ENCODE measurements at regions not wholly inside any gene's neighbourhood (a gene's known extent, or its start where the extent isn't known, plus 50 kb on each side); places are given as distances from the start of the nearest gene placed in this dataset.

DNA sequence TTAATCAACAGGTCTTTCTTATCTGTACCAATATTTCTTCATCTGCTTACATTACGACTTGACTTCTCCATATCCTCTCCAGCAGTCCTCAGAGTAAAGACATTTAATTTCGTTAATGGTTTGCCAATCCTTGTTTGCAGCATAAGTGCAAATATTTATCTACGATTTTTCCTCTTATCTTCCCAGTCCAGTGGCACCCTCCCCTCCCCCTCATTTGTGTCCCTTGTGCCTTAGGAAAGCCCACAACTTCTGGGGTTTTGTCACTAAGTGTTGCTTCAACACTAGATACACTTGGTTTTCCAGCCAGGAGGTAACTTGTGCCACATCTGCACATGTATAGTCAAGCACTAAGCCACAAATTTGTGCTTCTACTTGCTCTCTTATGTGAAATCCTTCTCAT, 327.2 kb downstream of the CBLN4 start (continued):
- TF ChIP-seq, protein P1, sequence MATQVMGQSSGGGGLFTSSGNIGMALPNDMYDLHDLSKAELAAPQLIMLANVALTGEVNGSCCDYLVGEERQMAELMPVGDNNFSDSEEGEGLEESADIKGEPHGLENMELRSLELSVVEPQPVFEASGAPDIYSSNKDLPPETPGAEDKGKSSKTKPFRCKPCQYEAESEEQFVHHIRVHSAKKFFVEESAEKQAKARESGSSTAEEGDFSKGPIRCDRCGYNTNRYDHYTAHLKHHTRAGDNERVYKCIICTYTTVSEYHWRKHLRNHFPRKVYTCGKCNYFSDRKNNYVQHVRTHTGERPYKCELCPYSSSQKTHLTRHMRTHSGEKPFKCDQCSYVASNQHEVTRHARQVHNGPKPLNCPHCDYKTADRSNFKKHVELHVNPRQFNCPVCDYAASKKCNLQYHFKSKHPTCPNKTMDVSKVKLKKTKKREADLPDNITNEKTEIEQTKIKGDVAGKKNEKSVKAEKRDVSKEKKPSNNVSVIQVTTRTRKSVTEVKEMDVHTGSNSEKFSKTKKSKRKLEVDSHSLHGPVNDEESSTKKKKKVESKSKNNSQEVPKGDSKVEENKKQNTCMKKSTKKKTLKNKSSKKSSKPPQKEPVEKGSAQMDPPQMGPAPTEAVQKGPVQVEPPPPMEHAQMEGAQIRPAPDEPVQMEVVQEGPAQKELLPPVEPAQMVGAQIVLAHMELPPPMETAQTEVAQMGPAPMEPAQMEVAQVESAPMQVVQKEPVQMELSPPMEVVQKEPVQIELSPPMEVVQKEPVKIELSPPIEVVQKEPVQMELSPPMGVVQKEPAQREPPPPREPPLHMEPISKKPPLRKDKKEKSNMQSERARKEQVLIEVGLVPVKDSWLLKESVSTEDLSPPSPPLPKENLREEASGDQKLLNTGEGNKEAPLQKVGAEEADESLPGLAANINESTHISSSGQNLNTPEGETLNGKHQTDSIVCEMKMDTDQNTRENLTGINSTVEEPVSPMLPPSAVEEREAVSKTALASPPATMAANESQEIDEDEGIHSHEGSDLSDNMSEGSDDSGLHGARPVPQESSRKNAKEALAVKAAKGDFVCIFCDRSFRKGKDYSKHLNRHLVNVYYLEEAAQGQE (IDR thresholded peaks at IDR 0.05; ENCODE audit: unreplicated experiment) = no peak

DNA sequence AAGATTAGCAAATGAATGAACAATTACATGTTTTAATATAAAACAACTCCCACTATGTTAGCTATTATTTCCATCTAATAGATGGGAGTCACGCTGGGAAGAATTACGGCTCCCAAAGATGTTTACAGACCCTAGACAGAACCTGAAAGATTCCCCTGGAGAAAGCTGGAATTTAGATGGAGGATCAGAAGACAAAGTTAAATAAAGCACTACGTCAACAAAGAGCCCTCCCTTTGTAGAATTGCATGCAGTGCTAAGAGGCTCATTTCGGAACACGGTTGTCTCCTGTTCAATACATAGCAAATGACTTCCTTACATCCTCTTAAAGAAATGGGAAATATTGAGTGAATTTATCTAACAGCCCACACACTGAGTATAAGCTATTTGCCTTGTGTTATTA, 328.3 kb downstream of the CBLN4 start:
- H3K36me3 Mint-ChIP-seq (ENCODE audit: low read depth) = peaks cover 24% of the 10 kb centered on the region; the same call in 2 of the 3 replicates
- ATAC-seq (no peak), DNase-seq (ENCODE audit: low spot score) (no peak)
- H3K4me1 Mint-ChIP-seq = no peaks in the 10 kb centered on the region
- no peaks in the 10 kb centered on the region for H3K9me2 ChIP-seq (ENCODE audit: insufficient read depth)
- H3K4me1 ChIP-seq (ENCODE audit: insufficient read depth) = no peaks in the 10 kb centered on the region
- H3K27ac ChIP-seq (ENCODE audit: low read depth) = no peak overlapping the region
- H3K9me3 Mint-ChIP-seq = peaks cover 98% of the 10 kb centered on the region
- H3K36me3 ChIP-seq (ENCODE audit: insufficient read depth) = 0 out of 2 replicates have a peak, but pooled peaks cover 2% of the 10 kb centered on the region
- H2AFZ ChIP-seq = no peak overlapping the region
- H3K4me3 Mint-ChIP-seq = no peak overlapping the region
- H4K20me1 ChIP-seq (replicated peaks; ENCODE audit: insufficient read depth) = no peaks in the 10 kb centered on the region
- no peaks in the 10 kb centered on the region for H3K79me2 ChIP-seq (replicated peaks; ENCODE audit: insufficient read depth)
- no peak overlapping the region for H3K4me3 ChIP-seq
- H3K4me2 ChIP-seq = no peak overlapping the region
- no peaks in the 10 kb centered on the region for H3K27me3 ChIP-seq (ENCODE audit: insufficient read depth)
- H3K27ac Mint-ChIP-seq = no peak overlapping the region
- H3K27me3 Mint-ChIP-seq (ENCODE audit: insufficient read depth, low read depth, poor library complexity) = no peaks in the 10 kb centered on the region
- H3F3A ChIP-seq (replicated peaks; ENCODE audit: low read depth) = no peaks in the 10 kb centered on the region
- no peak for TF ChIP-seq EZH2 (IDR thresholded peaks at IDR 0.05; ENCODE audit: low read depth, unreplicated experiment)
- TF ChIP-seq CREB1 (CRISPR knock-in tag; IDR thresholded peaks at IDR 0.05; ENCODE audit: low read depth) = no peak
- TF ChIP-seq ZNF331 (CRISPR knock-in tag; IDR thresholded peaks at IDR 0.05; ENCODE audit: low read depth) = no peak
- no peak for TF ChIP-seq JUNB (IDR thresholded peaks at IDR 0.05; ENCODE audit: unreplicated experiment)
- no peak for TF ChIP-seq ETS1 (IDR thresholded peaks at IDR 0.05)
- no peak for TF ChIP-seq POLR2AphosphoS5 (IDR thresholded peaks at IDR 0.05; ENCODE audit: low read depth)
- TF ChIP-seq, protein P2, sequence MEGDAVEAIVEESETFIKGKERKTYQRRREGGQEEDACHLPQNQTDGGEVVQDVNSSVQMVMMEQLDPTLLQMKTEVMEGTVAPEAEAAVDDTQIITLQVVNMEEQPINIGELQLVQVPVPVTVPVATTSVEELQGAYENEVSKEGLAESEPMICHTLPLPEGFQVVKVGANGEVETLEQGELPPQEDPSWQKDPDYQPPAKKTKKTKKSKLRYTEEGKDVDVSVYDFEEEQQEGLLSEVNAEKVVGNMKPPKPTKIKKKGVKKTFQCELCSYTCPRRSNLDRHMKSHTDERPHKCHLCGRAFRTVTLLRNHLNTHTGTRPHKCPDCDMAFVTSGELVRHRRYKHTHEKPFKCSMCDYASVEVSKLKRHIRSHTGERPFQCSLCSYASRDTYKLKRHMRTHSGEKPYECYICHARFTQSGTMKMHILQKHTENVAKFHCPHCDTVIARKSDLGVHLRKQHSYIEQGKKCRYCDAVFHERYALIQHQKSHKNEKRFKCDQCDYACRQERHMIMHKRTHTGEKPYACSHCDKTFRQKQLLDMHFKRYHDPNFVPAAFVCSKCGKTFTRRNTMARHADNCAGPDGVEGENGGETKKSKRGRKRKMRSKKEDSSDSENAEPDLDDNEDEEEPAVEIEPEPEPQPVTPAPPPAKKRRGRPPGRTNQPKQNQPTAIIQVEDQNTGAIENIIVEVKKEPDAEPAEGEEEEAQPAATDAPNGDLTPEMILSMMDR (conservative IDR thresholded peaks at IDR 0.05; ENCODE audit: low read depth in 2 of 2) = no peak
- TF ChIP-seq STAT1 (IDR thresholded peaks at IDR 0.05; ENCODE audit: unreplicated experiment) = no peak
- TF ChIP-seq EZH2phosphoT487 (IDR thresholded peaks at IDR 0.05; ENCODE audit: unreplicated experiment) = no peak
- TF ChIP-seq, protein P1 (IDR thresholded peaks at IDR 0.05; ENCODE audit: unreplicated experiment) = no peak
- no peak for TF ChIP-seq NANOG (IDR thresholded peaks at IDR 0.05; ENCODE audit: borderline replicate concordance)

All from GM23338 (cell line).